A549 (cell line): ENCODE measurements at regions not wholly inside any gene's neighbourhood (a gene's known extent, or its start where the extent isn't known, plus 50 kb on each side); places are given as distances from the start of the nearest gene placed in this dataset.

Source experiments
- ATAC-seq, 2 experiments: fragments of 200-7000 bp in 1 of 2; fragments of >200 bp in 1 of 2; cut with Nextera tagmentation in 1 of 2; cut with Tn5 transposase in 1 of 2; 3 replicates each; pipeline versions ENCODE4 v1.8.0 to v1.9.1; 2018 to 2020; ENCODE audit warnings: mild to moderate bottlenecking in 1 of 2, moderate library complexity in 1 of 2
- CTCF ChIA-PET: fragments of 300-600 bp; sonication (Branson Sonifier 250); formaldehyde crosslinking; extraction: SDS; loops from one replicate; lab custom pipeline; 2021; ENCODE audit warnings: antibody characterized with exemption, inconsistent platforms; lab: Yijun Ruan, JAX
- POLR2A ChIA-PET: fragments of 350-600 bp; formaldehyde crosslinking; extraction: SDS; loops from one replicate; lab custom pipeline; 2021; ENCODE audit warnings: antibody characterized with exemption, inconsistent platforms; lab: Yijun Ruan, JAX
- DNase-seq, 2 experiments: peaks; one replicate each; pipeline versions ENCODE4 v3.0.0 to v3.0.0-alpha.2; 2011 to 2016; ENCODE audit warnings: low read depth in 1 of 2, low spot score in 1 of 2
- FAIRE-seq: peaks from 2 replicates; lab custom pipeline; 2011; peaks lifted over from hg19 to GRCh38; lab: Jason Lieb, UNC
- H3K27ac ChIP-seq, 2 experiments: fragments of >200 bp; sonication (Bioruptor Twin); formaldehyde crosslinking; 3 replicates each; pipeline ENCODE4 v1.5.1; 2016 to 2017
- H3K4me1 ChIP-seq: fragments of >200 bp; sonication (Bioruptor Twin); formaldehyde crosslinking; 3 replicates; pipeline ENCODE4 v1.6.1; 2016
- H3K4me2 ChIP-seq: fragments of >200 bp; sonication (Bioruptor Twin); formaldehyde crosslinking; 3 replicates; pipeline ENCODE4 v1.6.1; 2016
- H3K4me3 ChIP-seq: fragments of >200 bp; sonication (Bioruptor Twin); formaldehyde crosslinking; 3 replicates; pipeline ENCODE4 v1.5.1; 2016
- H3K9me3 ChIP-seq: fragments of >200 bp; sonication (Bioruptor Twin); formaldehyde crosslinking; 3 replicates; pipeline ENCODE4 v1.6.1; 2016
- CBX2 ChIP-seq: fragments of 200-600 bp; sonication (generic); IDR thresholded peaks from 2 replicates; pipeline ENCODE4 v1.6.1; 2016; ENCODE audit warnings: low read depth, mild to moderate bottlenecking, borderline replicate concordance
- CBX8 ChIP-seq: fragments of 200-600 bp; sonication (generic); IDR thresholded peaks from 2 replicates; pipeline ENCODE4 v1.6.1; 2016
- EHF ChIP-seq: fragments of 250-450 bp; sonication (Bioruptor Pico); IDR thresholded peaks from 2 replicates; pipeline ENCODE4 v1.5.0; 2020; ENCODE audit warnings: mild to moderate bottlenecking
- FOXS1 ChIP-seq: fragments of 250-450 bp; sonication (Bioruptor Pico); IDR thresholded peaks from 2 replicates; pipeline ENCODE4 v1.5.0; 2020; ENCODE audit warnings: mild to moderate bottlenecking, moderate library complexity
- HOXA7 ChIP-seq: fragments of 250-450 bp; sonication (Bioruptor Pico); IDR thresholded peaks from 2 replicates; pipeline ENCODE4 v1.5.0; 2020; ENCODE audit warnings: mild to moderate bottlenecking, moderate library complexity
- KDM1A ChIP-seq: fragments of 200-600 bp; sonication (generic); IDR thresholded peaks from 2 replicates; pipeline ENCODE4 v1.6.1; 2016; ENCODE audit warnings: low read depth, mild to moderate bottlenecking
- MYC ChIP-seq: IDR thresholded peaks from 2 replicates; pipeline ENCODE4 v1.6.1; 2012; ENCODE audit warnings: mild to moderate bottlenecking, inconsistent platforms, low read length, improper control_type of control experiment, borderline replicate concordance
- NR3C1 ChIP-seq: fragments of >200 bp; sonication (Bioruptor Twin); formaldehyde crosslinking; IDR thresholded peaks from 3 replicates; pipeline ENCODE4 v1.6.1; 2017
- PHF8 ChIP-seq: fragments of 200-600 bp; sonication (generic); IDR thresholded peaks from 2 replicates; pipeline ENCODE4 v1.6.1; 2016; ENCODE audit warnings: low read depth, mild to moderate bottlenecking, antibody characterized with exemption, moderate library complexity, borderline replicate concordance
- RCOR1 ChIP-seq: fragments of 150-350 bp; IDR thresholded peaks from 2 replicates; pipeline ENCODE4 v1.6.1; 2014; ENCODE audit warnings: antibody characterized with exemption, low read length, low read depth
- RFX5 ChIP-seq: fragments of 450-650 bp; IDR thresholded peaks from 2 replicates; pipeline ENCODE4 v1.7.1; 2014; ENCODE audit warnings: antibody characterized with exemption, mild to moderate bottlenecking, moderate library complexity
- TFCP2L1 ChIP-seq: fragments of 250-450 bp; sonication (Bioruptor Pico); IDR thresholded peaks from 2 replicates; pipeline ENCODE4 v1.5.0; 2021; ENCODE audit warnings: mild to moderate bottlenecking
- ZFP36 ChIP-seq: fragments of 450-650 bp; IDR thresholded peaks from 2 replicates; pipeline ENCODE4 v1.6.1; 2014; ENCODE audit warnings: borderline replicate concordance; ENCODE audit not compliant: partially characterized antibody
- ZSCAN20 ChIP-seq: fragments of 250-450 bp; sonication (Bioruptor Pico); IDR thresholded peaks from 2 replicates; pipeline ENCODE4 v1.8.0; 2022; ENCODE audit warnings: mild to moderate bottlenecking, moderate library complexity
- WGBS: methylation state at CpG from one replicate; pipeline ENCODE4 v1.1.6; 2017; ENCODE audit errors: missing lambda C conversion rate; 5-methylcytosine and 5-hydroxymethylcytosine counted together
- TF ChIP-seq, protein P1 (sequence below): fragments of >200 bp; sonication (Bioruptor Twin); formaldehyde crosslinking; IDR thresholded peaks from 3 replicates; pipeline ENCODE4 v1.5.1; 2016
- TF ChIP-seq, protein P2 (sequence below): fragments of 150-350 bp; IDR thresholded peaks from 2 replicates; pipeline ENCODE4 v1.6.1; 2014; ENCODE audit warnings: low read depth, mild to moderate bottlenecking, low read length
- TF ChIP-seq, protein P3 (sequence below): fragments of >200 bp; sonication (Bioruptor Twin); formaldehyde crosslinking; IDR thresholded peaks from 3 replicates; pipeline ENCODE4 v1.6.1; 2016
- TF ChIP-seq, protein P4 (sequence below): fragments of >200 bp; sonication (Bioruptor Twin); formaldehyde crosslinking; IDR thresholded peaks from 2 replicates; pipeline ENCODE4 v1.6.1; 2016

DNA sequence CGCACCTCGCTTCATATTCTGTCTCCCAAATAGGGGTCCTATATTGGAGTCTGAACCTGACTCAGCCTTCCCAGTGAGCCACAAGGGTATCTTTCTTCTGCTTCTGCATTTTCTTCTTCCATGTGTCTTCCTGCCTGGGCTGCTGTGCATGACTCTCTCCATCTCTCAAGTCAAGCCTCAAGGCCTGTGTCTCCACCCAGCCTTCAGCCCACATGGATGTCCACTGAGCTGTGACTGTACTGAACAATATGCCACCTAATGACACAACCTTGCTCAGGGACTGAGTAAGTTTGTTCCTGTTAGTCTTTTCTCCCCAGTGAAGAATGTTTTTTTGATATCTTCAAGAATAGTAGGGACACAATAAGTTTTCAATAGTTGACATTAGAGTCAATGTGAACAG is 162.7 kb upstream of the TBX20 start (continued):
- TF ChIP-seq, protein P1, sequence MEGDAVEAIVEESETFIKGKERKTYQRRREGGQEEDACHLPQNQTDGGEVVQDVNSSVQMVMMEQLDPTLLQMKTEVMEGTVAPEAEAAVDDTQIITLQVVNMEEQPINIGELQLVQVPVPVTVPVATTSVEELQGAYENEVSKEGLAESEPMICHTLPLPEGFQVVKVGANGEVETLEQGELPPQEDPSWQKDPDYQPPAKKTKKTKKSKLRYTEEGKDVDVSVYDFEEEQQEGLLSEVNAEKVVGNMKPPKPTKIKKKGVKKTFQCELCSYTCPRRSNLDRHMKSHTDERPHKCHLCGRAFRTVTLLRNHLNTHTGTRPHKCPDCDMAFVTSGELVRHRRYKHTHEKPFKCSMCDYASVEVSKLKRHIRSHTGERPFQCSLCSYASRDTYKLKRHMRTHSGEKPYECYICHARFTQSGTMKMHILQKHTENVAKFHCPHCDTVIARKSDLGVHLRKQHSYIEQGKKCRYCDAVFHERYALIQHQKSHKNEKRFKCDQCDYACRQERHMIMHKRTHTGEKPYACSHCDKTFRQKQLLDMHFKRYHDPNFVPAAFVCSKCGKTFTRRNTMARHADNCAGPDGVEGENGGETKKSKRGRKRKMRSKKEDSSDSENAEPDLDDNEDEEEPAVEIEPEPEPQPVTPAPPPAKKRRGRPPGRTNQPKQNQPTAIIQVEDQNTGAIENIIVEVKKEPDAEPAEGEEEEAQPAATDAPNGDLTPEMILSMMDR: no peak
- TF ChIP-seq CBX2: no peak

DNA sequence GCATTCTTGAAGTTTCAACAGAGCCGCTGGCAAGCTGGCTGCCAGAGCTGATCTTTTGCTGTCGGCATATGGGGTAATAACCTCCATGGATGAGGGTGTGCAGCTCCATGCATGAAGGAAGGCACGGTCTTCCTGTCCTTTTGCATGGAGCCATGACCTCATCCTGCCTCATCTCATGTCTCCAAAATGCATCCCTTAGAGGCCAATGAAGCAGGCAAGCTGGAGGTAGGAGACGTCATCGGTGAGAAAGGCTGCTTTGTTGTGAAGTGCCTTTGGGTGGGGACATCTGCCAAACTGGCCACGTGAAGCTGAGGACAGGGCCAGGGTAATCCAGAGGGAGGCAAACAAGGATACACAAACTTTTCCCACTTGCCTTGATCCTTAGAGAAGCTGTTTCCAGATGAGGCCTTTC is 161.5 kb upstream of the TBX20 start:
- DNase-seq: no peak
- no peak for TF ChIP-seq HOXA7
- no peak for TF ChIP-seq TFCP2L1 (CRISPR knock-in tag)
- TF ChIP-seq CBX2: no peak
- TF ChIP-seq, protein P1: no peak
- TF ChIP-seq PHF8: no peak
- no peak for TF ChIP-seq MYC
- TF ChIP-seq, protein P2, sequence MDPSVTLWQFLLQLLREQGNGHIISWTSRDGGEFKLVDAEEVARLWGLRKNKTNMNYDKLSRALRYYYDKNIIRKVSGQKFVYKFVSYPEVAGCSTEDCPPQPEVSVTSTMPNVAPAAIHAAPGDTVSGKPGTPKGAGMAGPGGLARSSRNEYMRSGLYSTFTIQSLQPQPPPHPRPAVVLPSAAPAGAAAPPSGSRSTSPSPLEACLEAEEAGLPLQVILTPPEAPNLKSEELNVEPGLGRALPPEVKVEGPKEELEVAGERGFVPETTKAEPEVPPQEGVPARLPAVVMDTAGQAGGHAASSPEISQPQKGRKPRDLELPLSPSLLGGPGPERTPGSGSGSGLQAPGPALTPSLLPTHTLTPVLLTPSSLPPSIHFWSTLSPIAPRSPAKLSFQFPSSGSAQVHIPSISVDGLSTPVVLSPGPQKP: no peak
- no peak for TF ChIP-seq ZFP36
- TF ChIP-seq, protein P3, sequence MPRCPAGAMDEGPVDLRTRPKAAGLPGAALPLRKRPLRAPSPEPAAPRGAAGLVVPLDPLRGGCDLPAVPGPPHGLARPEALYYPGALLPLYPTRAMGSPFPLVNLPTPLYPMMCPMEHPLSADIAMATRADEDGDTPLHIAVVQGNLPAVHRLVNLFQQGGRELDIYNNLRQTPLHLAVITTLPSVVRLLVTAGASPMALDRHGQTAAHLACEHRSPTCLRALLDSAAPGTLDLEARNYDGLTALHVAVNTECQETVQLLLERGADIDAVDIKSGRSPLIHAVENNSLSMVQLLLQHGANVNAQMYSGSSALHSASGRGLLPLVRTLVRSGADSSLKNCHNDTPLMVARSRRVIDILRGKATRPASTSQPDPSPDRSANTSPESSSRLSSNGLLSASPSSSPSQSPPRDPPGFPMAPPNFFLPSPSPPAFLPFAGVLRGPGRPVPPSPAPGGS: no peak
- no peak for TF ChIP-seq EHF (CRISPR knock-in tag)
- TF ChIP-seq RFX5: no peak
- no peak for TF ChIP-seq FOXS1 (CRISPR knock-in tag)
- TF ChIP-seq NR3C1: no peak
- TF ChIP-seq, all 56 proteins: peak for 0
- H3K9me3 ChIP-seq: no peaks in the 10 kb centered on the region
- POLR2A ChIA-PET: no interaction called here
- FAIRE-seq (no peak), ATAC-seq (no peak)
- no peaks in the 10 kb centered on the region for H3K4me1 ChIP-seq
- no peak overlapping the region for H3K27ac ChIP-seq
- H3K4me2 ChIP-seq: no peak overlapping the region
- H3K4me3 ChIP-seq: no peak overlapping the region
- WGBS: 28% methylated on average over 6 of the region's 6 CpGs
- CTCF ChIA-PET: interaction anchor here (0.8 to 2.2 kb wide), 3 partner anchors 10 to 123 kb away, joined by 3 to 13 read pairs (median 3); no protein-coding TSS in a partner anchor

DNA sequence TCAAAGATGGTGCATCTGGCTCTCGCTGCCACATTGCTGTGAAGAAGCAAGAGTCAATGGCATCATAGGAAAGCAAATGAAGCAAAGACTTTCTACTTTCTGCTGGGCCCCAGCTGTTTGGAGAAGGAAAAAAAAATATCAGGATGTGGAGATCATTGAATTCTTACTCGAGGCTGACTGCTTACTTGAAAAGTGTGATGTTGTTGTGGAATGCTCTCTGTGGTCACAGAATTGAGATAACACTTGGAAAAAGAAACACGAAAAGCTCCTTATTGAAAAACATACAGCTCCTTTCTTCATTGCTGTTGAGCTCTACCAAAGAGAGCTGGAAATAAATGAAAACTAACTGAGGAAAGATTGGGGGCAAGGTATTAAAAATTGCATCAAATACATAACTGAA is 157.4 kb upstream of the TBX20 start:
- DNase-seq: no peak
- no peak for TF ChIP-seq FOXS1 (CRISPR knock-in tag)
- ChIA-PET POLR2A (no interaction called here), CTCF (interaction anchor here (1.3 kb wide), 1 partner anchor 16 kb away, joined by 4 read pairs; no protein-coding TSS in a partner anchor)
- Histone ChIP-seq H3K4me2 (no peak overlapping the region), H3K27ac (no peak overlapping the region), H3K9me3 (no peaks in the 10 kb centered on the region), H3K4me3 (no peak overlapping the region), H3K4me1 (no peaks in the 10 kb centered on the region)
- FAIRE-seq: no peak
- 0% methylated on average over 3 of the region's 3 CpGs for WGBS
- ATAC-seq: no peak

DNA sequence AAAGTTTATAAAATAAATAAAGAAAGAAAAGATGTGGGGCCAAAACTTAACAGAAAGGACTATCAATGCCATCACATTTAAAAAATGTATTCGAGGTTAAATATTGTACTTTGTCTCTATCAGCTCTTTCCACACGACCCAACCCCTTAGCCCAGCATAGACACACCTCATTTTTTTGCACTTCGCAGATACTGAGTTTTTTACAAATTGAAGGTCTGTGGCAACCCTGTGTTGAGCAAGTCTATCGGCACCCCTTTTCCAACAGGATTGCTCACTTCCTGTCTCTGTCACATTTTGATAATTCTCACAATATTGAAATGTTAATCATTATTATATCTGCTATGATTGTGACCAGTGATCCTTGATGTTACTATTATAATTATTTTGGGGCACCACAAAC is 151.6 kb upstream of the TBX20 start:
- ATAC-seq (no peak), DNase-seq (no peak), FAIRE-seq (no peak)
- Histone ChIP-seq H3K9me3 (no peaks in the 10 kb centered on the region), H3K27ac (no peak overlapping the region), H3K4me1 (no peaks in the 10 kb centered on the region), H3K4me2 (no peak overlapping the region), H3K4me3 (no peak overlapping the region)
- TF ChIP-seq KDM1A: no peak
- no peak for TF ChIP-seq CBX2
- TF ChIP-seq EHF (CRISPR knock-in tag): no peak
- no peak for TF ChIP-seq RCOR1
- no peak for TF ChIP-seq ZSCAN20 (CRISPR knock-in tag)
- TF ChIP-seq, protein P4, sequence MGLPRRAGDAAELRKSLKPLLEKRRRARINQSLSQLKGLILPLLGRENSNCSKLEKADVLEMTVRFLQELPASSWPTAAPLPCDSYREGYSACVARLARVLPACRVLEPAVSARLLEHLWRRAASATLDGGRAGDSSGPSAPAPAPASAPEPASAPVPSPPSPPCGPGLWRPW: no peak
- TF ChIP-seq CBX8: no peak
- WGBS: 33% methylated on average over 4 of the region's 4 CpGs
- CTCF ChIA-PET: interaction anchor here (0.9 kb wide), 1 partner anchor 12 kb away, joined by 3 read pairs; no protein-coding TSS in a partner anchor
- POLR2A ChIA-PET: no interaction called here
